WTC11 (cell line): ENCODE measurements at regions not wholly inside any gene's neighbourhood (a gene's known extent, or its start where the extent isn't known, plus 50 kb on each side); places are given as distances from the start of the nearest gene placed in this dataset.

ENCODE experiments used
- CTCF ChIP-seq: fragments of 200-600 bp; IDR thresholded peaks from 2 replicates; pipeline ENCODE4 v1.8.0; 2022; ENCODE audit warnings: antibody characterized with exemption
- ZNF512 ChIP-seq: sonication (generic); formaldehyde crosslinking; IDR thresholded peaks from 2 replicates; pipeline ENCODE4 v1.8.1; 2022; ENCODE audit warnings: missing genetic modification reagents, borderline replicate concordance
- ZNF532 ChIP-seq: fragments of 250-450 bp; sonication (Bioruptor Pico); IDR thresholded peaks from 2 replicates; pipeline ENCODE4 v1.9.0; 2021; ENCODE audit warnings: mild to moderate bottlenecking, borderline replicate concordance

- TF ChIP-seq ZNF532 (CRISPR knock-in tag): no peak
- no peak for TF ChIP-seq CTCF
- no peak for TF ChIP-seq ZNF512 (CRISPR knock-in tag)
Observed at GRCh38 chrX:39206399-39207145, 405.3 kb downstream of the MID1IP1 start.
